Ascending aorta (tissue), 2 donors: ENCODE measurements at regions not wholly inside any gene's neighbourhood (a gene's known extent, or its start where the extent isn't known, plus 50 kb on each side); places are given as distances from the start of the nearest gene placed in this dataset.

Experiments used
- DNase-seq, 2 donors: peaks; one replicate each; pipeline ENCODE4 v3.0.0-alpha.2; 2019; ENCODE audit warnings: low spot score in 2 of 2
- H3K27ac ChIP-seq, 2 donors: fragments of 200-600 bp; sonication (generic); one replicate each; pipeline ENCODE4 v1.5.1; 2016 to 2017; ENCODE audit warnings: mild to moderate bottlenecking in 1 of 2
- H3K27me3 ChIP-seq: fragments of 200-600 bp; sonication (generic); one replicate; pipeline ENCODE4 v1.5.1; 2017
- H3K36me3 ChIP-seq, 2 donors: fragments of 200-600 bp; sonication (generic); one replicate each; pipeline ENCODE4 v1.5.1; 2016
- H3K4me1 ChIP-seq, 2 donors: fragments of 200-600 bp; sonication (generic); one replicate each; pipeline ENCODE4 v1.5.1; 2016 to 2017; ENCODE audit warnings: mild to moderate bottlenecking in 1 of 2
- H3K4me3 ChIP-seq, 2 donors: fragments of 200-600 bp; sonication (generic); one replicate each; pipeline ENCODE4 v1.5.1; 2016 to 2017; ENCODE audit warnings: mild to moderate bottlenecking in 1 of 2
- H3K9me3 ChIP-seq, 2 donors: fragments of 200-600 bp; sonication (generic); one replicate each; pipeline ENCODE4 v1.5.1; 2016
- CTCF ChIP-seq, 3 experiments: fragments of 200-600 bp in 2 of 3; fragments of 450-650 bp in 1 of 3; sonication (generic) in 2 of 3; IDR thresholded peaks; one replicate each; pipeline ENCODE4 v1.5.1; 2016 to 2019; ENCODE audit warnings: antibody characterized with exemption in 3 of 3, mild to moderate bottlenecking in 1 of 3, moderate library complexity in 1 of 3
- intact Hi-C: fragments of 100-400 bp; cut with DNase I; formaldehyde crosslinking; loops from one replicate; pipeline ENCODE4 v1.15.1; 2023

- Histone ChIP-seq H3K27ac (no peak overlapping the region), H3K9me3 (no peaks in the 10 kb centered on the region)
These were observed 50.1 kb upstream of the ASAP2 start for GRCh38 chr2:9156483-9156882.

GRCh38 chr2:9154061-9154460 is 52.6 kb upstream of the ASAP2 start:
- H3K36me3 ChIP-seq = no peaks in the 10 kb centered on the region
- intact Hi-C loops = no loop called here
- no peaks in the 10 kb centered on the region for H3K9me3 ChIP-seq
- no peak overlapping the region for H3K27ac ChIP-seq
- H3K4me1 ChIP-seq = no peaks in the 10 kb centered on the region
- TF ChIP-seq CTCF (IDR thresholded peaks at IDR 0.05) = no peak
- no peak for DNase-seq
- H3K27me3 ChIP-seq = no peaks in the 10 kb centered on the region
- no peak overlapping the region for H3K4me3 ChIP-seq

More at GRCh38 chr2:9156483-9156882, 50.1 kb upstream of the ASAP2 start:
- Histone ChIP-seq H3K27me3 (no peaks in the 10 kb centered on the region), H3K4me1 (no peaks in the 10 kb centered on the region), H3K36me3 (no peaks in the 10 kb centered on the region), H3K4me3 (no peak overlapping the region)
- intact Hi-C loops = no loop called here
- DNase-seq = no peak
- no peak for TF ChIP-seq CTCF (IDR thresholded peaks at IDR 0.05)

GRCh38 chr2:9153643-9153980 is 53.0 kb upstream of the ASAP2 start:
- H3K4me1 ChIP-seq = no peaks in the 10 kb centered on the region

GRCh38 chr2:9152975-9153642 is 53.5 kb upstream of the ASAP2 start:
- Histone ChIP-seq H3K4me1 (no peaks in the 10 kb centered on the region), H3K27ac (no peak overlapping the region), H3K36me3 (no peaks in the 10 kb centered on the region), H3K4me3 (no peak overlapping the region), H3K9me3 (no peaks in the 10 kb centered on the region), H3K27me3 (no peaks in the 10 kb centered on the region)
- TF ChIP-seq CTCF (IDR thresholded peaks at IDR 0.05) = no peak
- intact Hi-C loops = no loop called here
- DNase-seq = no peak

More at GRCh38 chr2:9153643-9153980, 53.0 kb upstream of the ASAP2 start:
- Histone ChIP-seq H3K4me3 (no peak overlapping the region), H3K27ac (no peak overlapping the region), H3K9me3 (no peaks in the 10 kb centered on the region), H3K36me3 (no peaks in the 10 kb centered on the region), H3K27me3 (no peaks in the 10 kb centered on the region)
- DNase-seq = no peak
- intact Hi-C loops = no loop called here
- no peak for TF ChIP-seq CTCF (IDR thresholded peaks at IDR 0.05)

GRCh38 chr2:9150906-9151305 is 55.7 kb upstream of the ASAP2 start:
- no peaks in the 10 kb centered on the region for H3K36me3 ChIP-seq
- DNase-seq = no peak
- H3K4me3 ChIP-seq = no peak overlapping the region
- H3K27me3 ChIP-seq = no peaks in the 10 kb centered on the region
- H3K4me1 ChIP-seq = no peaks in the 10 kb centered on the region
- H3K9me3 ChIP-seq = no peaks in the 10 kb centered on the region
- no peak overlapping the region for H3K27ac ChIP-seq
- TF ChIP-seq CTCF (IDR thresholded peaks at IDR 0.05) = no peak
- intact Hi-C loops = no loop called here

GRCh38 chr2:9150568-9150900 is 56.1 kb upstream of the ASAP2 start:
- Histone ChIP-seq H3K36me3 (no peaks in the 10 kb centered on the region), H3K4me3 (no peak overlapping the region), H3K4me1 (no peaks in the 10 kb centered on the region), H3K9me3 (no peaks in the 10 kb centered on the region), H3K27ac (no peak overlapping the region), H3K27me3 (no peaks in the 10 kb centered on the region)
- DNase-seq = no peak
- intact Hi-C loops = no loop called here
- TF ChIP-seq CTCF (IDR thresholded peaks at IDR 0.05) = no peak
